AG09319 (cell line): ENCODE measurements at regions not wholly inside any gene's neighbourhood (a gene's known extent, or its start where the extent isn't known, plus 50 kb on each side); places are given as distances from the start of the nearest gene placed in this dataset.

Experiments
- DNase-seq: peaks from one replicate; pipeline ENCODE4 v3.0.0-alpha.2; 2010; ENCODE audit warnings: low read depth; ENCODE audit errors: extremely low read depth
- CTCF ChIP-seq: IDR thresholded peaks from 2 replicates; pipeline ENCODE4 v1.5.1; 2011; ENCODE audit warnings: low read depth, mild to moderate bottlenecking, inconsistent platforms, low read length, moderate library complexity

- no peak for DNase-seq
- no peak for TF ChIP-seq CTCF
These were observed 238.2 kb upstream of the C2CD4B start for GRCh38 chr15:62403164-62403809.

GRCh38 chr15:62404194-62404985 lies 239.3 kb upstream of the C2CD4B start:
- DNase-seq: no peak
- TF ChIP-seq CTCF: no peak

GRCh38 chr15:62406305-62406891 lies 241.3 kb upstream of the C2CD4B start:
- no peak for DNase-seq
- TF ChIP-seq CTCF: no peak

- TF ChIP-seq CTCF: no peak
- DNase-seq: no peak
These were observed 242.1 kb upstream of the C2CD4B start for GRCh38 chr15:62407216-62407615.

- no peak for DNase-seq
- TF ChIP-seq CTCF: no peak
These were observed 242.9 kb upstream of the C2CD4B start for GRCh38 chr15:62407962-62408361.

GRCh38 chr15:62409466-62409865 lies 244.4 kb upstream of the C2CD4B start:
- no peak for DNase-seq
- TF ChIP-seq CTCF: no peak

GRCh38 chr15:62412686-62413085 lies 247.6 kb upstream of the C2CD4B start:
- no peak for TF ChIP-seq CTCF
- DNase-seq: no peak
